Neuronal stem cell (in vitro differentiated cells): ENCODE measurements at regions not wholly inside any gene's neighbourhood (a gene's known extent, or its start where the extent isn't known, plus 50 kb on each side); places are given as distances from the start of the nearest gene placed in this dataset.

Source experiments
- DNase-seq: peaks from one replicate; pipeline ENCODE4 v3.0.0-alpha.2; 2013; ENCODE audit warnings: low spot score
- H2AFZ ChIP-seq: one replicate; pipeline ENCODE4 v1.6.1; 2013; ENCODE audit warnings: mild to moderate bottlenecking, low read length, inconsistent platforms
- H2AK5ac ChIP-seq: 2 replicates; pipeline ENCODE4 v1.6.1; 2013; ENCODE audit warnings: low read depth, mild to moderate bottlenecking, inconsistent platforms, low read length, moderate library complexity, mixed read lengths
- H2BK120ac ChIP-seq: 2 replicates; pipeline ENCODE4 v1.6.1; 2013; ENCODE audit warnings: low read depth, mild to moderate bottlenecking, inconsistent platforms, low read length, moderate library complexity, mixed read lengths
- H2BK12ac ChIP-seq: one replicate; pipeline ENCODE4 v1.6.1; 2013; ENCODE audit warnings: low read length, inconsistent platforms
- H2BK15ac ChIP-seq: 2 replicates; pipeline ENCODE4 v1.6.1; 2013; ENCODE audit warnings: mild to moderate bottlenecking, low read length, inconsistent platforms, mixed read lengths
- H2BK5ac ChIP-seq: one replicate; pipeline ENCODE4 v1.6.1; 2013; ENCODE audit warnings: inconsistent platforms, mild to moderate bottlenecking, low read length, moderate library complexity
- H3K14ac ChIP-seq: one replicate; pipeline ENCODE4 v1.6.1; 2013; ENCODE audit warnings: low read length, inconsistent platforms
- H3K18ac ChIP-seq: 2 replicates; pipeline ENCODE4 v1.6.1; 2013; ENCODE audit warnings: low read length, inconsistent platforms
- H3K23ac ChIP-seq: 2 replicates; pipeline ENCODE4 v1.6.1; 2013; ENCODE audit warnings: low read depth, mild to moderate bottlenecking, mixed read lengths, low read length, inconsistent platforms; ENCODE audit not compliant: poor library complexity
- H3K27ac ChIP-seq: replicated peaks from 3 replicates; pipeline ENCODE4 v1.5.1; 2013; ENCODE audit warnings: low read length, inconsistent platforms
- H3K27me3 ChIP-seq, 3 experiments: 2 replicates each; pipeline ENCODE4 v1.6.1; 2013; ENCODE audit warnings: low read length in 3 of 3, mild to moderate bottlenecking in 2 of 3, inconsistent platforms in 1 of 3, low read depth in 1 of 3, mixed read lengths in 1 of 3, moderate library complexity in 1 of 3; ENCODE audit not compliant: control insufficient read depth in 3 of 3, insufficient read depth in 3 of 3
- H3K36me3 ChIP-seq, 2 donors: replicated peaks in 1 of 2; 2 replicates each; pipeline ENCODE4 v1.6.1; 2013; ENCODE audit warnings: low read length in 2 of 2; ENCODE audit not compliant: control insufficient read depth in 2 of 2, insufficient read depth in 2 of 2
- H3K4ac ChIP-seq: 2 replicates; pipeline ENCODE4 v1.6.1; 2013; ENCODE audit warnings: inconsistent platforms, mild to moderate bottlenecking, low read length, moderate library complexity
- H3K4me1 ChIP-seq, 2 donors: 1 replicate in 1 of 2; 2 replicates in 1 of 2; pipeline ENCODE4 v1.6.1; 2013; ENCODE audit warnings: low read length in 2 of 2, low read depth in 1 of 2; ENCODE audit not compliant: control insufficient read depth in 2 of 2, insufficient read depth in 1 of 2
- H3K4me2 ChIP-seq: one replicate; pipeline ENCODE4 v1.6.1; 2013; ENCODE audit warnings: mild to moderate bottlenecking, low read length, inconsistent platforms; ENCODE audit not compliant: insufficient read depth, poor library complexity, severe bottlenecking
- H3K4me3 ChIP-seq, 2 donors: 2 replicates each; pipeline ENCODE4 v1.5.1; 2013; ENCODE audit warnings: low read length in 2 of 2, mild to moderate bottlenecking in 2 of 2, inconsistent platforms in 1 of 2, moderate library complexity in 1 of 2
- H3K79me1 ChIP-seq: one replicate; pipeline ENCODE4 v1.6.1; 2013; ENCODE audit warnings: low read depth, mild to moderate bottlenecking, inconsistent platforms, low read length, moderate library complexity
- H3K9ac ChIP-seq: one replicate; pipeline ENCODE4 v1.6.1; 2013; ENCODE audit warnings: mild to moderate bottlenecking, low read depth, low read length, inconsistent platforms; ENCODE audit not compliant: poor library complexity
- H3K9me3 ChIP-seq, 2 donors: replicated peaks in 1 of 2; 2 replicates each; pipeline versions ENCODE3 to v1.6.1; 2013; ENCODE audit warnings: low read length in 2 of 2, mild to moderate bottlenecking in 2 of 2, inconsistent platforms in 1 of 2, low read depth in 1 of 2, mixed read lengths in 1 of 2, moderate library complexity in 1 of 2; ENCODE audit not compliant: control insufficient read depth in 2 of 2, insufficient read depth in 1 of 2
- H4K8ac ChIP-seq: one replicate; pipeline ENCODE4 v1.6.1; 2013; ENCODE audit warnings: low read depth, mild to moderate bottlenecking, inconsistent platforms, low read length, moderate library complexity
- H4K91ac ChIP-seq: one replicate; pipeline ENCODE4 v1.6.1; 2013; ENCODE audit warnings: low read length, low read depth, mild to moderate bottlenecking, inconsistent platforms; ENCODE audit not compliant: poor library complexity
- WGBS, 2 donors: extraction: QIAGEN DNeasy Blood & Tissue Kit; methylation state at CpG; one replicate each; pipeline ENCODE4 v1.1.7; 2013; ENCODE audit warnings: missing lambda C conversion rate in 2 of 2, mixed read lengths in 1 of 2; ENCODE audit not compliant: insufficient read length in 2 of 2, insufficient replicate concordance in 1 of 2; ENCODE audit errors: extremely low coverage in 2 of 2; 5-methylcytosine and 5-hydroxymethylcytosine counted together

DNA sequence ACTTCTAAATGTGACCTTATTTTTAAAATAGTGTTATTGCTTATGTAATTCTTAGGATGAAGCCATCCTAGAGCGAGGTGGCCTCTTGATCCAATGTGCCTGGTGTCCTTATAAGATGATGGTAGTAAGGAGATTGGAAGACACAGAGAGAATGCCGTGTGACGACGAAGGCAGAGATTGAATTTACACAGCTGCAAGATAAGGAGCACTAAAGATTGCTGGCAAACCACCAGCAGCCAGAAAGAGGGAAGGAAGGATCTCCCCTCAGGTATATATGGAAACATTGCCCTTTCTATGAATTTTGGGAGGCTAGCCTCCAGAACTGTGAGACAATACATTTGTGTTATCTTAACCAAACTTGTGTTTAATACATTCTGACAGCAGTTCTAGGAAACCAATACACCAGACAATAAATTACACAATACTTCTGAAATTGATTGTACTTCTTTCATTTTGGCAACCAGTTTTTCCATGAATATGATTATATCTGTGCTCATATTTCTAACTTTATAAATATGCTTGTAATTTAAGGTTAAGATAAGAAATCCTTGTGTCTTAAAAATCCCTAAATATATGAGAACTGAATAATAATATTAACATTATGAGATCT lies 86.3 kb upstream of the VPREB1 start:
- WGBS, 2 donors = no CpG with 5 or more reads among the region's 4 CpGs

GRCh38 chr22:22157348-22157725 lies 87.2 kb upstream of the VPREB1 start:
- H2BK12ac ChIP-seq = no peak overlapping the region
- no peak overlapping the region for H3K4me2 ChIP-seq
- H3K27me3 ChIP-seq = peaks cover 0 to 25% (median 6%) of the 10 kb centered on the region in 3 experiments
- H3K14ac ChIP-seq = no peak overlapping the region
- no peak overlapping the region for H2BK120ac ChIP-seq
- H3K4ac ChIP-seq = no peak overlapping the region
- H3K9me3 ChIP-seq = peaks cover 0 to 3% of the 10 kb centered on the region in 2 donors
- no peak overlapping the region for H2AK5ac ChIP-seq
- WGBS, 2 donors = no CpG with 5 or more reads among the region's 2 CpGs
- no peak overlapping the region for H4K8ac ChIP-seq
- H3K23ac ChIP-seq = no peak overlapping the region
- no peaks in the 10 kb centered on the region for H3K79me1 ChIP-seq
- no peak overlapping the region for H4K91ac ChIP-seq
- H3K9ac ChIP-seq = no peak overlapping the region
- H3K4me1 ChIP-seq = no peaks in the 10 kb centered on the region
- H3K4me3 ChIP-seq = no peak overlapping the region
- no peak overlapping the region for H2BK15ac ChIP-seq
- no peak overlapping the region for H2BK5ac ChIP-seq
- peak overlapping the region; percentile 95 for H2AFZ ChIP-seq
- DNase-seq = no peak
- H3K18ac ChIP-seq = no peak overlapping the region
- no peaks in the 10 kb centered on the region for H3K36me3 ChIP-seq
- H3K27ac ChIP-seq = no peak overlapping the region

More for the DNA sequence above, 86.3 kb upstream of the VPREB1 start:
- Histone ChIP-seq H2BK15ac (no peak overlapping the region), H3K4me1 (no peaks in the 10 kb centered on the region), H3K4ac (no peak overlapping the region), H2AFZ (no peak overlapping the region), H4K8ac (no peak overlapping the region), H3K18ac (no peak overlapping the region), H2BK120ac (no peak overlapping the region), H2BK12ac (no peak overlapping the region), H3K4me3 (no peak overlapping the region), H3K79me1 (no peaks in the 10 kb centered on the region), H3K4me2 (no peak overlapping the region), H3K36me3 (no peaks in the 10 kb centered on the region), H3K23ac (no peak overlapping the region), H4K91ac (no peak overlapping the region), H3K9me3 (peaks cover 0 to 3% of the 10 kb centered on the region in 2 donors), H3K27me3 (peaks cover 0 to 30% (median 6%) of the 10 kb centered on the region in 3 experiments), H3K14ac (no peak overlapping the region), H3K27ac (no peak overlapping the region), H2AK5ac (no peak overlapping the region), H3K9ac (no peak overlapping the region), H2BK5ac (no peak overlapping the region)
- no peak for DNase-seq

DNA sequence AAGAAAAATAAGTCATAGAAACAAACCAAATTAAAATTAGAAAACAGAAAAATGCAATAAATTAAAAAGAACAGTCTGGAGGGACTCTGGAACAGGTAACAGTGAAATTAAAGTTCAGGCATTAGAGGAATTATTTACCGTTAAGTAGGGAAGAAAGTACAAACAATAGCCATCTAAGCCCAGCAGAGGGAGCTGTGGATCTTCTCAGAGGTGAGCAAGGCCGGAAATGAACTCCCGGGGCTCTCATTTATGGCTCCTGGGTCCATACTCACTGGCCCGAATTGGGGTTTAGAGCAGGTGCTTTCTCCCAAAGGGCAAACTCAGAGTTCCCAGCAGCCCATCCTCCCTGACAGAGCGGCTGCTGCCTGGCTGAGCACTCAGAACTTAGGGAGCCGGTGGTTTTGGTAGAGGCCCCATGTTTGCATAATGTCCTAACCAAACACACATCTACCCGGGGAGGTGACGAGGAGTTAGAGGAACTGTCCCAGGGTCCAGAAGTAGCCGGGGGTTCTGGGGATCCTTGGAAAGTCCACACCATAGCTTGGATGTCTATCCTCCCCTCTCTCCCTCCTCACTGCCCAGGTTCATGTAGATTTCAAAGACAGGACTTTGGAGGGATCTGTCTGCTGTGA lies 87.8 kb upstream of the VPREB1 start:
- Histone ChIP-seq H3K27me3 (peaks cover 0 to 20% (median 6%) of the 10 kb centered on the region in 3 experiments), H2BK120ac (no peak overlapping the region), H3K4me3 (no peak overlapping the region), H3K4ac (no peak overlapping the region), H3K18ac (no peak overlapping the region), H2BK15ac (no peak overlapping the region), H3K27ac (no peak overlapping the region), H3K79me1 (no peaks in the 10 kb centered on the region), H4K91ac (no peak overlapping the region), H2BK5ac (no peak overlapping the region), H2BK12ac (no peak overlapping the region), H3K9ac (no peak overlapping the region), H3K9me3 (peaks cover 0 to 3% of the 10 kb centered on the region in 2 donors), H4K8ac (no peak overlapping the region), H2AK5ac (no peak overlapping the region), H3K4me2 (no peak overlapping the region), H3K14ac (no peak overlapping the region), H3K36me3 (no peaks in the 10 kb centered on the region), H3K23ac (no peak overlapping the region), H3K4me1 (no peaks in the 10 kb centered on the region), H2AFZ (peak overlapping the region; percentile 95)
- DNase-seq = peak; percentile 51
- no CpG with 5 or more reads among the region's 9 CpGs for WGBS, 2 donors

GRCh38 chr22:22156348-22156715 lies 88.3 kb upstream of the VPREB1 start:
- no peak overlapping the region for H3K27ac ChIP-seq
- H3K9ac ChIP-seq = no peak overlapping the region
- no peak overlapping the region for H3K14ac ChIP-seq
- no peak overlapping the region for H3K4me3 ChIP-seq
- H3K23ac ChIP-seq = no peak overlapping the region
- no CpG with 5 or more reads among the region's 2 CpGs for WGBS, 2 donors
- H2AK5ac ChIP-seq = no peak overlapping the region
- H4K91ac ChIP-seq = no peak overlapping the region
- H2BK15ac ChIP-seq = no peak overlapping the region
- H2AFZ ChIP-seq = no peak overlapping the region
- no peak for DNase-seq
- H2BK12ac ChIP-seq = no peak overlapping the region
- H3K18ac ChIP-seq = no peak overlapping the region
- H3K9me3 ChIP-seq = peaks cover 0 to 3% of the 10 kb centered on the region in 2 donors
- no peaks in the 10 kb centered on the region for H3K36me3 ChIP-seq
- H2BK120ac ChIP-seq = no peak overlapping the region
- H3K4ac ChIP-seq = no peak overlapping the region
- no peak overlapping the region for H2BK5ac ChIP-seq
- no peak overlapping the region for H4K8ac ChIP-seq
- peaks cover 0 to 20% (median 9%) of the 10 kb centered on the region in 3 experiments for H3K27me3 ChIP-seq
- H3K4me2 ChIP-seq = no peak overlapping the region
- H3K79me1 ChIP-seq = no peaks in the 10 kb centered on the region
- no peaks in the 10 kb centered on the region for H3K4me1 ChIP-seq
